Cardiac muscle cell (in vitro differentiated cells and primary cell): ENCODE measurements at regions not wholly inside any gene's neighbourhood (a gene's known extent, or its start where the extent isn't known, plus 50 kb on each side); places are given as distances from the start of the nearest gene placed in this dataset.

Source experiments
- DNase-seq, 2 donors: peaks; one replicate each; pipeline versions ENCODE4 v3.0.0 to v3.0.0-alpha.2; 2010 to 2017; ENCODE audit warnings: low read depth in 1 of 2, low spot score in 1 of 2
- H3K27ac ChIP-seq: fragments of 200-600 bp; sonication (generic); 2 replicates; pipeline ENCODE4 v1.5.1; 2016
- H3K27me3 ChIP-seq: fragments of 200-600 bp; sonication (generic); 2 replicates; pipeline ENCODE4 v1.6.0; 2016; ENCODE audit warnings: control low read depth
- H3K36me3 ChIP-seq: fragments of 200-600 bp; sonication (generic); 2 replicates; pipeline ENCODE4 v1.5.1; 2016; ENCODE audit warnings: control low read depth
- H3K4me1 ChIP-seq: fragments of 200-600 bp; sonication (generic); 2 replicates; pipeline ENCODE4 v1.8.1; 2017; ENCODE audit warnings: low read depth, mild to moderate bottlenecking, mixed run types
- H3K4me3 ChIP-seq: fragments of 200-600 bp; sonication (generic); 2 replicates; pipeline ENCODE4 v1.5.1; 2016; ENCODE audit warnings: mild to moderate bottlenecking
- H3K9me3 ChIP-seq: fragments of 200-600 bp; sonication (generic); 2 replicates; pipeline ENCODE4 v1.5.1; 2017; ENCODE audit warnings: low read depth, mild to moderate bottlenecking, control low read depth
- TF ChIP-seq, protein P1 (sequence below): IDR thresholded peaks from 2 replicates; pipeline ENCODE4 v1.5.1; 2012; ENCODE audit warnings: low read depth, mild to moderate bottlenecking, low read length

DNA sequence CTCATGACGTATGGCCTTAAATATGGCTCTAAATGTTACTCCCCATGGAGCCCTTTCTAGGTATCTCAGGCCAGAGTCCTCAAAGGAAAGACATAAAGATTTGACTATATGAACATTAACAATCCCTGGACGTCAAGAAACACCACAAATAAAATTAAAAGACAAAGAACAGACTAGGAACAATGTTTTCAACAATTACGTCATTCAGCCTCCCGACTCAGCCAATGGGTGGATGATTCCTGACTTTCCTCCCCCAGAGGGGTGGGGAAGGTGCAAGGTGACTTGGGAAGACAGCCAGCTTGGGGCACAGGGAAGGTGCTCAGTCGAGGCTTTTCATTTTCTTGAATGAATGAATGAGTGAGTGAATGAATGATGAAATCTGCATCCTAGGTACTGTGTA is 157.4 kb downstream of the TFAP2C start:
- TF ChIP-seq, protein P1, sequence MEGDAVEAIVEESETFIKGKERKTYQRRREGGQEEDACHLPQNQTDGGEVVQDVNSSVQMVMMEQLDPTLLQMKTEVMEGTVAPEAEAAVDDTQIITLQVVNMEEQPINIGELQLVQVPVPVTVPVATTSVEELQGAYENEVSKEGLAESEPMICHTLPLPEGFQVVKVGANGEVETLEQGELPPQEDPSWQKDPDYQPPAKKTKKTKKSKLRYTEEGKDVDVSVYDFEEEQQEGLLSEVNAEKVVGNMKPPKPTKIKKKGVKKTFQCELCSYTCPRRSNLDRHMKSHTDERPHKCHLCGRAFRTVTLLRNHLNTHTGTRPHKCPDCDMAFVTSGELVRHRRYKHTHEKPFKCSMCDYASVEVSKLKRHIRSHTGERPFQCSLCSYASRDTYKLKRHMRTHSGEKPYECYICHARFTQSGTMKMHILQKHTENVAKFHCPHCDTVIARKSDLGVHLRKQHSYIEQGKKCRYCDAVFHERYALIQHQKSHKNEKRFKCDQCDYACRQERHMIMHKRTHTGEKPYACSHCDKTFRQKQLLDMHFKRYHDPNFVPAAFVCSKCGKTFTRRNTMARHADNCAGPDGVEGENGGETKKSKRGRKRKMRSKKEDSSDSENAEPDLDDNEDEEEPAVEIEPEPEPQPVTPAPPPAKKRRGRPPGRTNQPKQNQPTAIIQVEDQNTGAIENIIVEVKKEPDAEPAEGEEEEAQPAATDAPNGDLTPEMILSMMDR = no peak
- H3K36me3 ChIP-seq = no peaks in the 10 kb centered on the region
- no peak overlapping the region for H3K4me3 ChIP-seq
- no peak overlapping the region for H3K27ac ChIP-seq
- no peaks in the 10 kb centered on the region for H3K27me3 ChIP-seq
- no peaks in the 10 kb centered on the region for H3K9me3 ChIP-seq
- DNase-seq = no peak
- no peaks in the 10 kb centered on the region for H3K4me1 ChIP-seq

DNA sequence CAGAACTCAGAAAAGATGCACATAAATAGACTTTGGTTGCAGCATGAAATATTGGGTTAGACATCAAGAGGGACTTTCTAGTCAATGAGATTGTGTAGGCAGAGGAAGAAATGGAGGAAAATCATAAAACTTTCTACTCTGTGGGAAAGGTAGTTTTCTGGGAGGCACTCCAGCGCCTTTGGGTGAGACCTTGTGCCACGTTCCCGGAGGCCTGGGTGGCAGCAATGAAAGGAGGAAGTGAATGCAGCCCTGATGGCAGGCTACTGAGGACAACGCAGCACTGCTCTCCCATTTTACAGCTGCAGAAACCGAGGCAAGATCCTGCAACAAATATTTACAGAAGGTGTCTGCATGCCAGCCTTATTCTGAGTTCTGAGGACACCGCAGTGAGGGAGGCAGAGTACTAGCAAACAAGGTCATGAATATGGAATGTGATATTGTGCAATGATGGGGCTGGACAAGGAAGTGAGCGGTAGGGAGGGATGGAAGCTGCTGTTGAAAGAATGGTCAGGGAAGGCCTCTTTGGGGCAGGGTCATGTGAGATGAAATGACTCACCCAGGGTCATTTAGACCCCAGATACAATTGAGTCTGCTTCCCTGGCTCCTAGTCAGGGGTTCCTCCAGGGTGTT is 159.1 kb downstream of the TFAP2C start:
- H3K4me3 ChIP-seq = no peak overlapping the region
- H3K27me3 ChIP-seq = no peaks in the 10 kb centered on the region
- no peaks in the 10 kb centered on the region for H3K36me3 ChIP-seq
- no peaks in the 10 kb centered on the region for H3K4me1 ChIP-seq
- no peak overlapping the region for H3K27ac ChIP-seq
- DNase-seq = peak in 1 of 2 donors; percentile 98
- no peaks in the 10 kb centered on the region for H3K9me3 ChIP-seq
- TF ChIP-seq, protein P1 = no peak

DNA sequence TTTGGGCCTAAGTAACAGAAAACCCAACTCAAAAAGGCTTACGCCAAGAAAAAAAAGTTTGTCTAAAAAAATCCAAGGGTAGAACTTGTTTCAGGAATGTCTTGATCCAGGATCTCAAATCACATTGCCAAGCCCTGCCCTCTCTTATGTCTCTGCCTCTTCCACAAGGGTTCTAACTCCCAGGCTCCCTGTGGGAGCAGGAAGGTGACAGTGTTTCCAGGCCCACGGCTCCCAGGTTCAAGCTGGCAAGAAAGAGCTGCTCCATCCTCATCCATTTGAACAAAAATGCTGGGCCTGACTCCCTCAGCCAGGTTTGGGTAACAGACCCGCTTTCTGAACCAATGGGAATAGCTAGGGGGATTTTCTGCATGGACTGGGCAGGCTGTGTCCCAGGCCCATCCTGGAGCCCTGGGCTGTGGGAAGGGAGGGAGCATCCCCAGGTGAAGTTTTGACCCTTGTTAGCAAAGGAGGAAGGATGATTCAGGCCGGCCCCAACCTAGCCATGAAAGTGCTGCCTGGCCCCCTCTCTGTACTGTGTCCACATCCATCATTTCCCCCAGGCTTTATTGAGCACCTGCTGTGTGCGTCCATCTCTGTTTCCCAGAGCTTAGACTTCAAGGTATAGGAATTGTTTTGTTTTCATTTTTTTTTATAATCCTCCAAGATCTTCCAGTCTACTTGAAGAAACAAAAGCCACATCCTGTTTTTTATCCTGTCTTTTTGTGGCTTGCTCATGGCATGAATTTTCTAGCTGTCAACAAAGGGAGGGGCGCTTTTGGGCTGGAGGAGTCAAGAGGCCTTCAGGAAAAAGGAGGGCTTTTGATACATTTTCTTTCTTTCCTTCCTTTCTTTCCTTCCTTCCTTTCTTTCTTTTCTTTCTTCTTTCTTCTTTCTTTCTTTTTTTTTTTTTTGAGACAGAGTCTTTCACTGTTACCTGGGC is 159.8 kb downstream of the TFAP2C start:
- H3K27me3 ChIP-seq = no peaks in the 10 kb centered on the region
- DNase-seq = peak in 1 of 2 donors; percentile 47
- no peaks in the 10 kb centered on the region for H3K9me3 ChIP-seq
- H3K27ac ChIP-seq = no peak overlapping the region
- no peak overlapping the region for H3K4me3 ChIP-seq
- H3K4me1 ChIP-seq = no peaks in the 10 kb centered on the region
- TF ChIP-seq, protein P1 = no peak
- no peaks in the 10 kb centered on the region for H3K36me3 ChIP-seq

DNA sequence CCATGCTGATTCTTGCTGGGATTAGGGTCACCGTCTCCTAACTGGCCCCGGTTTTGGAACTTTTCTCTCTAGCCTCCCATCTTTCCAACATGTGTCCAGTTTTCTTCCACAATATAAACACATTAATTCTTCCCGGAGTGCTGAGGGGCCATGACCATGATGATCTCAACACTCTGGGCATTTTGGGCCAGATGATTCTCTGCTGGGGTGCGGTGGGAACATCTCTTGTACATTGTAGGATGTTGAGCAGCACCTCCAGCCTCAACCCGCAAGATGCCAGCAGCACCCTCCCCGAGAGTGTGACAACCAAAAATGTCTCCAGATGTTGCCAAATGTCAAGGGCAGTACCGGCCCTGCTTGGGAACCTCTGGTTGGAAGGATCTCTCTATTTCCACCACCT is 164.8 kb downstream of the TFAP2C start:
- Histone ChIP-seq H3K27me3 (no peaks in the 10 kb centered on the region), H3K9me3 (no peaks in the 10 kb centered on the region), H3K36me3 (no peaks in the 10 kb centered on the region), H3K27ac (no peak overlapping the region), H3K4me3 (no peak overlapping the region), H3K4me1 (no peaks in the 10 kb centered on the region)
- DNase-seq = no peak
- TF ChIP-seq, protein P1 = no peak

DNA sequence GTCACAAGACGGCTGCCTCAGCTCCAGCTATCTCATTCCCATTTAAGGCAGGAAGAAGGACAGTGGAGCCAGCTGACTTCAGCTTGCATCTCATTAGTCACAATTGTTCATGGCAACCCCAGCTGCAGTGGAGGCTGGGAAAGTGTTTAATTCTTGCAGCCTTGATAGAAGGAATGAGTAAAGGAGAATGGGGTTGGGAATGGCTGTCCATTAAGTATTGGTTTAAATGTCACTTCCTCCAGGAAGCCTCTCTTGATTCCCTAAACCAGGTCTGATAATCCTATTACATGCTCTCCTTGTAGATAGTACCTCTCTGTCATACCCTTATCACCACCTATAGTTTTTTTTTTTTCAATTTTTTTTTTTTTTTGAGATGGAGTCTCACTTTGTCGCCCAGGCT is 166.4 kb downstream of the TFAP2C start:
- no peaks in the 10 kb centered on the region for H3K27me3 ChIP-seq

More for the DNA sequence above, 166.4 kb downstream of the TFAP2C start:
- no peaks in the 10 kb centered on the region for H3K36me3 ChIP-seq
- H3K4me1 ChIP-seq = no peaks in the 10 kb centered on the region
- TF ChIP-seq, protein P1 = no peak
- H3K4me3 ChIP-seq = no peak overlapping the region
- H3K27ac ChIP-seq = no peak overlapping the region
- no peak for DNase-seq
- H3K9me3 ChIP-seq = no peaks in the 10 kb centered on the region
